HEK293T (cell line): ENCODE measurements at regions not wholly inside any gene's neighbourhood (a gene's known extent, or its start where the extent isn't known, plus 50 kb on each side); places are given as distances from the start of the nearest gene placed in this dataset.

Experiments used
- BHLHE40 ChIP-seq: fragments of 450-650 bp; IDR thresholded peaks from 2 replicates; pipeline ENCODE4 v1.6.1; 2016; ENCODE audit warnings: mild to moderate bottlenecking, moderate library complexity, borderline replicate concordance
- FOXK2 ChIP-seq: fragments of 450-650 bp; IDR thresholded peaks from 2 replicates; pipeline ENCODE4 v1.6.1; 2016; ENCODE audit warnings: mild to moderate bottlenecking
- FOXM1 ChIP-seq: fragments of 450-650 bp; IDR thresholded peaks from 2 replicates; pipeline ENCODE4 v1.6.1; 2017; ENCODE audit warnings: mild to moderate bottlenecking, borderline replicate concordance
- HDGF ChIP-seq: fragments of 450-650 bp; IDR thresholded peaks from 2 replicates; pipeline ENCODE4 v1.6.1; 2017; ENCODE audit warnings: antibody characterized with exemption, borderline replicate concordance
- L3MBTL2 ChIP-seq: fragments of 450-650 bp; conservative IDR thresholded peaks from 2 replicates; pipeline ENCODE4 v1.6.1; 2016; ENCODE audit warnings: mild to moderate bottlenecking
- SUZ12 ChIP-seq: fragments of 450-650 bp; IDR thresholded peaks from 2 replicates; pipeline ENCODE4 v1.6.1; 2016; ENCODE audit warnings: mild to moderate bottlenecking

- TF ChIP-seq BHLHE40: no peak
- no peak for TF ChIP-seq FOXM1
- TF ChIP-seq L3MBTL2: no peak
- no peak for TF ChIP-seq HDGF
- no peak for TF ChIP-seq SUZ12
- TF ChIP-seq FOXK2: no peak
Measured at GRCh38 chr11:31874631-31875191, 63.6 kb upstream of the PAX6 start.
